ENCODE measurements at regions not wholly inside any gene's neighbourhood (a gene's known extent, or its start where the extent isn't known, plus 50 kb on each side); places are given as distances from the start of the nearest gene placed in this dataset.

DNA sequence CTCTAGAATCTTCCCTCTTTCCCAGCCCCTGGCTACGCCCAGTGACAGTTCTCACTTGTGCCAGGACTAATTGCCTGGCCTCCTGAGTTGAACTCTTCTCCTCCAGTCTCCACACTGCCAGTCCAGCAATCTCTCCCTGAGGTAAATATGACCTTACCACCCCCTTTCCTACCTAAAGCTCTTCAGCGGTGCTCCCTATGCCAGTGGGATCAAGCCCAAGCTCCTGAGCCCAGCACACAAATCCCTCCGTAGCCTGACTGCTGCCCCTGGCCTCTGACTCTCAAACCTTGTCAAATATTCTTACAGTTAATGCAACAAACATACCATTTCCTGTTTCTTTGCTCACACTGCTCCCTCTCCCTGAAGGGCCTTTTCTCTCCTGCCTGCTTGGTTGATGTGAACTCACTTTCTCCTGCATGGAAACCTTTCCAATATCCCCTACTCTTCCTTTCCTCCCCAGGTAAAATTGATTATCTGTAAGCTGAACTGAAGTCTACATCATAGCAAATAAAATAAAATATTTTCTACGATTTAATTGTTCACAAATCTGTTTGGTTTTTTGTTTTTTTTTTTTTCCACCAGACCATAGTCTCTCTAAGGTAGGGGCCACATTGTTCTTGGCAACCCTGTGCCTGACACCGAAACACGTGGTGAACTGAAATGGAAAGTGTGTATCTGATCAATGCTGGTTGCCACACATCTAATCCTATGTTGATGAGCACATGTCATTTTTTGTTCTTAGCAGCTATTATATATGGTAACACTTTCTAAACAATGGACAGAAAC is 147.5 kb downstream of the SLC38A6 start:
- TF ChIP-seq, protein P1, sequence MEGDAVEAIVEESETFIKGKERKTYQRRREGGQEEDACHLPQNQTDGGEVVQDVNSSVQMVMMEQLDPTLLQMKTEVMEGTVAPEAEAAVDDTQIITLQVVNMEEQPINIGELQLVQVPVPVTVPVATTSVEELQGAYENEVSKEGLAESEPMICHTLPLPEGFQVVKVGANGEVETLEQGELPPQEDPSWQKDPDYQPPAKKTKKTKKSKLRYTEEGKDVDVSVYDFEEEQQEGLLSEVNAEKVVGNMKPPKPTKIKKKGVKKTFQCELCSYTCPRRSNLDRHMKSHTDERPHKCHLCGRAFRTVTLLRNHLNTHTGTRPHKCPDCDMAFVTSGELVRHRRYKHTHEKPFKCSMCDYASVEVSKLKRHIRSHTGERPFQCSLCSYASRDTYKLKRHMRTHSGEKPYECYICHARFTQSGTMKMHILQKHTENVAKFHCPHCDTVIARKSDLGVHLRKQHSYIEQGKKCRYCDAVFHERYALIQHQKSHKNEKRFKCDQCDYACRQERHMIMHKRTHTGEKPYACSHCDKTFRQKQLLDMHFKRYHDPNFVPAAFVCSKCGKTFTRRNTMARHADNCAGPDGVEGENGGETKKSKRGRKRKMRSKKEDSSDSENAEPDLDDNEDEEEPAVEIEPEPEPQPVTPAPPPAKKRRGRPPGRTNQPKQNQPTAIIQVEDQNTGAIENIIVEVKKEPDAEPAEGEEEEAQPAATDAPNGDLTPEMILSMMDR (IDR thresholded peaks at IDR 0.05), result no peak
- no peak for TF ChIP-seq POLR2A (IDR thresholded peaks at IDR 0.05)
